Stimulated activated CD8-positive, alpha-beta memory T cell treated with anti-CD3 and anti-CD28 coated beads, Interleukin-2, amount 100 ng/mL, for 48 hours (primary cell): ENCODE measurements at regions not wholly inside any gene's neighbourhood (a gene's known extent, or its start where the extent isn't known, plus 50 kb on each side); places are given as distances from the start of the nearest gene placed in this dataset.

Experiments used
- DNase-seq, 2 donors: peaks; one replicate each; pipeline ENCODE4 v3.0.0-alpha.2; 2020; ENCODE audit warnings: low read depth in 2 of 2

DNA sequence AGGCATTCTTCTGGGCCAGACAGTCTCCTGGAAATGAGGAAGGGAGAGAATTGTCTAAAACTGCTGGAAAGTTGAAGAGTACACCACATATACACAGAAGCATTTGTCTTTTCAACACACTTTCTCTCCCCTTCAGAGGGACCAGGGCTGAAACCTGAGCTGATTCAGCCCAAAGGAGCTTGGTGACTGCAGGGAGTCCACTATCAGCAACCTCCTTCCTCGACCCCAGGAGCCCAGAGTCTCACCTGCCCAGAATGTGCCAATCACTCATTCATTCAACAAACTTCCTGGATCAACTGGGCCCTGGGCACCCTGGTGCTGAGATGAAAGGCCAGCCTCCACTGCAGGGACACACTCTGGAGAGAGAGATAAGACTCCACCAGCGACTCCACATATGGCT is 128.9 kb upstream of the VSTM2B start:
- no peak for DNase-seq

DNA sequence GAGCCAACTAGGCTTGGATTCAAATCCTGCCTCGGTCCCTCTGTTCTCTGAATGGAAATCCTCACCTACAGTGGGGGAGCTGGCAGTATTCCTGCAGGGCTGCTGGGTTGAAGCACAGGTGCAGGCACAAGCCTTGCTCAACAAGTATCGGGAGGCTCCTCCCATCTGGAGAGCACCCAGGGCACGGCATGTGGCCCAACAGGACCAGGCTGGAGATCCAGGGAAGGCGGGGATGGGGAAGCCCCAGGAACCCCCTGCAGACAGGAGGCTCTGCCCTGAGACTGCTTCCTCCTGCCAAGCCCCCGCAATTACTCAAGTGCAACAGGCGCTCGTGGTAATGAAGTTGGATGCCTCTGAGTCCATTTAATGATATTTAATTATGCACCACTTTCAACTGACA is 128.0 kb upstream of the VSTM2B start:
- no peak for DNase-seq

DNA sequence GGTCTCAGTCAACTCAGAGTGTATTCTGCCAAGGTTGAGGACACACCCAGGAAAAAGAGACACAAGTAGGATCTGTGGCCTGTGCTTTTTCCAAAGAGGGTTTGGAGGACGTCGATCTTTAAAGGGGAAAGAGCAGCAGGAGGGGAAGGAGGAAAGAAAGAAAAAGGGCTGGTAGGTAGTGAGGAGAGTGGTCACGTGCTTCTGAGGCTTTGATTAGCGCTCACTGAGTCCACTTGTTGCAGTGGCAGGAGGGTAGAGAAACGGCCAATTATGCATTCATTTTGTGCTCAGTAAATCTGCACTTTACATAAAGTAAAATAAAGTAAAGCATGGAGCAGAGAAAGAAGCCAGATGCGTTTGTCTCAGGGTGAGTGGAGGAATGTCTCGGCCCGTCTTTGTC is 126.0 kb upstream of the VSTM2B start:
- no peak for DNase-seq

DNA sequence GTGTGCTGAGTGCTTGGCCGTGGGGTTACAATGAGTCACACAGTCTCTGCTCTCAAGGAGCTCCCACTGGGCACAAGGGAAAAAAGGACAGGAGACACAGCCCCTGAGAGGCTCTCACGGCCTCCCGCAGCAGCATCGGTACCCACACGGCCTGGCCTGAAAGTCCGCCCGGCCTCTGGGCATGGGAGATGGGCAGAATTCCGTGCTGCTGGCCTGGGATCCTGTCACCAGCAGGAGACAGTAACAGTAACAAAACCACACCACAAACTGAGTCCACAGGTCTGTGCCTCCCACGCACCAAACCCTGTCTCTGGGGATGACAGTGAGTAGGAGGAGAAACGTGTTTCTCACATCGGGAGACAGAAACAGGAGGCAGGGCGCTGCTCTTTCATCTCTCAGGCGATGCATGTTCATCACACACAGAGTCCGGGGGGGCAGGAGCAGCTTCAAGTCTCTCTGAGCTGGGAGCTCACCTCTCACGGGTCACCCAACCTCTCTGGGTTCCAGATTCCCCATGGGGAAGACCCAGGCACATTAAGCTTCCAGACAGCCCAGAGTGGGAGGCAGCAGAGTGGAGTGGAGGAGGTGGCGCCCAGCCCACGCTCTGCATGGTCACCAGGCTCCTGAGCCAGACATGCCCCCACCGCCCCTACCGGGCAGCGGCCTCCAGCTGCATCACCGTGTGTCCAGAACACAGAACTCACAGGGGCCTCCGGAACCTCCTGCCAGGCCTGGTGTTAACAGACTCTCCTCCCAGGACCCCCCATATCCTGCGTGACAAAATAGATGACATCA is 124.7 kb upstream of the VSTM2B start:
- DNase-seq: no peak

DNA sequence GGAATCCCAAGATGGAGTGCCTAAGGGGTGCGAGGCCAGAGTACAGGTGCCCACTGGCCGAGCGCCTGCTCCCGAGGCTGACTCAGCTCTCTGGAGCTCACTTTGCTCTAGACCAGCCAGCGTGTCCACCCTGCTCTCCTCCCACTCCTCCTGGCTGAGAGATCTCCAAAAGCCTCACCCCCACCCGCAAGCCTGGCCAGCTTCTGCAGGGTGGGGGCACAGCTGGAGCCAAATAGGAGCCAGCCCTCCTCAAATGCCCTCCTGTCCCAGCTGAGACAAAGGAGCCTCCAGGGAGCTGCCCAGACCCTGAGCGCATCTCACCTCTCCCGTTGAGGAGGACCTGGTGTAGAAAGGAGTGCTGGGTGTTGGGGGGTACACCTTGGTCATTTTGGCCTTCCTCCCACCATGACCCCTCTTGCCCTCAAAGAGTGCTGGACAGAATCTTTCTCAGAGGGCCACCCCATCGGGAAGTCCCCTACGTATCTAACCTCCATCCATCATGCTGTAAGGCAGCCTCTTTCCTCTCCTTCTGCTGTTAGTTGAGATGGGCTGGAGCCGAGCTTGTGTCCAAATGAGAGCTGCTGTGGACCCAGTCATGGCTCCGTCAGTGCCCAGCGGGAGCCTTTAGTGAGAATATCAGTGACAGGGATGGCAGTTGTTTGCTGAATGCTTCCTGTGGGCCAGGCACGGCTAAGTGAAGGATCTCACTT is 123.9 kb upstream of the VSTM2B start:
- no peak for DNase-seq

DNA sequence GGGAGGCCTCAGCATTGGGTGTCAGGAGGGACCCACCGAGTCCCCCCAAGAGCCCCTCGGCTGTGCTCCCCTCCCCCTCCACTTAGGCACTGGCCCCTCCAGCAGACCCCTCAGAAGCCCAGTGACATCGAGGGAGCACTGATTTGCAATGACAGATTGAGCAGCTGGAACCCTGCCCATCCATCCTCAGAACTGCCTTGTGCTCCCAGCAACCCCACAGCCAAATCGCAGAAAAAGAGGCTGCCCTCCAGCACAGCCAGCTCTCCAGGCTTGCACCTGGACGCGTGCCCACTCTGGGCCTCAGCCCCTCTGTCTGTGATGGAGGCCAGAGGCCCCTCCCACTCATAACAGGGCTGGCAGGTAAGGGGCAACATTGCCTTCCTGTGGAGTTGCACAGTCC is 123.2 kb upstream of the VSTM2B start:
- DNase-seq: no peak

DNA sequence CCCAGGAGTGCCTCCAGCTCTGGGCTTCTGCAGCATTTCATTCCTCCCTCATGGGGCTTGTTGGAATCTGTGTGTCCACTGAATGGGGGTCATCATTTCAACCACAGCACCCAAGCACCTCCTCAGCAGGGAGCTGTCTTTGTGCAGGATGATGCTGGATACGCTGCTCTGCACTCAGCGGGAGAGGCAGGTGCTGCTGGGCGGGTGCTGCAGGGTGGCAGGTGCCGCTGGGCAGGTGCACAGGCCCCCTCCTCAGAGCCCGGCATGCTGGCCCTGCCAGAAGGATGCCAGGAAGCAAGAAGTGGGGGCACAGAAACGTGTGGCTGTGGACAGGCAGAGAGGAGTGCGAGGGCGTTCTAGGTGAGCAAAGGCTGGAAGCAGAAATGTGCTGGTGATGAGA is 121.8 kb upstream of the VSTM2B start:
- DNase-seq: no peak

DNA sequence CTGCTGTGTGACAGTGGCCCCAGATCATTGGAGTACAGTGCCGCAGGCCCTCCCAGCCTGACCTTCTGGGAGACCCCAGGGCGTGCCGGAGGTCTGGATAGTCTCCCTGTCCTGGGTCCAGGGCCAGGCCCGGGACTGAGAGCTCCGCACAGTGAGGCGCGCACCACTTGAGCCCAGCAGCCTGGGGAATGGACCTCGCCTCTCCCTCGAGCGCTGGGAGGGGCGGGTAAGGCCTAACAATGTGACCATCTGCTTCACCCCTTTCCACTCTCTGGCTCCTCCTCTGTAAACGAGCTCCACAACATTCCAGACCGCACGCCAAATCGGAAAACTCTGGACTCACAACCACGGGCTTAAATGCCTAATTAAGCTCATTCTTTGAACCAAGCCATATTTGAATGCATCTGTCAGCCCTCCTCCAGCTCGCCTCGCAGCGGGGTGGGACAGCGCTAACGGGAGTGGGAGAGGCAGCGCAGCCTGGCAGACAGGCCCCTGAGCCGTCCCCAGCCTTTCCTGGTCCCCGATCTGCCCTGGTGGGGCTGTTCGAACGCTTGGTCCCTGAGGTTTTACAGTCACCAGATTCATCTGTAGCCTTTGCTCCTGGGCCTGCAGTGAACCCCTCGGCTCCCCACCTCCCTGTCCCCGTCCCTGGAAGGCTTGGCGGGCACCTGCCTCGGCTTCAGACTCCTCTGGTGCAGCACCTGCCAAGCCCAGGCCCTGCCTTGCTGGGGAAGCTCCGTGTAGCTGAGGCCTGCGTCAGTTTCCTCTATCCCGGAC is 120.7 kb upstream of the VSTM2B start:
- no peak for DNase-seq

DNA sequence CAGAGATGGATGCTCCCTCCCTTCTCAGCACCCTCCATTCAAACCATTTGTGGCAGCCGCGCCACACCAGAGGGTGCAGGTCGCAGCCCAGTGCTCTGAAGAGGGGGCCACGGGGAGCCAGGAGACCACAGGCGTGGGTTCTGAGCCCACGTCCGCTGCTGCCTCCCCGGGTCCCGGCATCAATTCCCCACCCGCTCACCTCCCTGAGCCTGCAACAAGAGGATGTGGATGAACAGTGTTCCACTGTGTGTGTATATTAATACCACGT is 120.1 kb upstream of the VSTM2B start:
- no peak for DNase-seq

DNA sequence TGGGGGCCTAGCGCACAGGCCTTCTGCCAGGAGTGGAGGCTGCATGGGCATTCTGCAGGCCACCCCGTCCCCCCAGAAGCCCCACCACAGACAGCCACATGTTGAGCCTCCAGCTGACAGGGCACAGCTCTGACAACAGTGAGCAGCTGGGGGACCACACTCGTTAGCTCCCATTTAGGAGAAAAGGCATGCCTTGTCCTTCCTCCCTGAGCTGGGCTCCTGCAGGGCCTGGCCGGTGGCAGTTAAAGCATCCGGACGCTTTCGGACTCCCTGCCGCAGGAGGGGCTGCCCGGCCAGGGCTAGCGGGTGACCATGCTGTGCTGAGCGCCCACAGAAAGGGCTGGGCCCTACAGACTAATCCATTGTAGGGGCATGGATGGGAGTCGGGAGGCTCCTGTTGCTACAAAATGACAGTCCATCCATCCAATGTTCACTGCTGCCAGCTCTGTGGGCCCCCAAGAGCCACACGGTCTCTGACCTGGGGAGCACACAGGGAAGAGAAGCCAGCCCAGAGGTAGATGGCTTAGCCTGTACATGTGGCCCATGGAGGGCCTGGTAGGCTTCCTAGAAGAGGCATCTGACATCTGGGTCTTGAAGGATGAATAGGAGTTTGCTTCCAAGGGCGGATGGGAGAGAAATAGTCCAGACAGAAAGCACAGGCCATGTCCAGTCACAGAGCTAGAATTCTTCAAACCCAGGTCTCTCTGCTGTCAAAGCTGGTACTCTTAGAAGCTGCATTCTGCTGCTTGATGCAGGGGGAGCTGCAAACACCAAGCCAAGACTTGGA is 116.5 kb upstream of the VSTM2B start:
- DNase-seq: no peak

DNA sequence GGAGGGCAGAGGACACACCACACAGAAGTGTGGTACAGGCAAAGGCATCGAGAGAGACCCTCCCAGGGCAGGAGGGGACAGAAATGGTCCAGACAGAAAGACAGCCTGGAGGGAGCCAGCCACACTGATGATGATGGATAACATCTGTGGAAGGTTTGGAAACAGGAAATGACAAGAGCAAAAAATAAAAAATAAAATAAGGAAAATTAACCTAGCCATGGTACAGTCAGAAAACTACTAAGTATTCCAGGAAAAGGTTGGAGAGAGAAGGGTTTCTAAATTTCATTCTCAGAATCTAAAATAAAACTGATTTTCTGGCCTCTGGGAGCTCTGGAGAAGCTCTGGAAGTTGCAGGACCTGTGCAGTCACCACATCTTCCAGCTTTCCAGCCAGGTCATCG is 115.2 kb upstream of the VSTM2B start:
- no peak for DNase-seq

DNA sequence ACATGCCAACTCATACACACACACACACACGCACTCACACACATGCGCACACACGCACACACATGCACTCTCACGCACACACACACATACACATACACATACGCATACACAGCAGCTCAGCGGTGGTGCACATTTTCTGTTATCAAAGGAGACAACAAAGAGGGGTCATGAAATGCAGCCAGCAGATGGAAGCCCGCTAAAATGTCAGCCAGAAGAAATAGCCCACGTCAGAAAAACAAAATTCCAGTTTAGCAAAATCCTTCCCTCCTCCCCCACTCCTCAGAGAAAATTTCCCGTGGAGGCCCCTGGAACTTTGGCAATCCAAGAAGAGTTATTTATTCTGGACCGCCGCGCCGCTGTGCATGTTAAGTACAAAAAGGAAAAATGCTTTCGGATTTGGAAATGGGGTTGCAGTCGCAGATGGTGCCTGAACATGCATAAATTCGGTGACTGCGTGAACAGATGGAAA is 114.6 kb upstream of the VSTM2B start:
- DNase-seq: no peak

DNA sequence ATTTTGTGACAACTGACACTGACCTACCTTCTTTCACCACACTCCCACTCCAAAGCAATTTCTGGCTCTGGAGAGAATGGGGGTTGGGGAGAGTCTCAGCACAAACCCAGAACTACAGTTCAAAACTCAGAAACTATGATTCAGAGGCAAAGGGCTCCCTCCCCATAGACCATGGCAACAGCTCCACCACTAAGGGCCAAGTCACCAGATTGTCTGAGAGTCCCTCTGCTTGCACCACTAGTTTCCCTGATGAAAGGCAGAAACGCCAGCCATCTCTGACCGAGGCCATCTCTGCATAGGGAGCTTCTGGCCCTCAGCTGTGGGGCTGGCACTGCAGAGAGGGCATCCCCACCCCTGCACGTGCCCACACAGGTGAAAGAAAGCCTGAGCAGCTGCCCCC is 112.4 kb upstream of the VSTM2B start:
- DNase-seq: no peak

DNA sequence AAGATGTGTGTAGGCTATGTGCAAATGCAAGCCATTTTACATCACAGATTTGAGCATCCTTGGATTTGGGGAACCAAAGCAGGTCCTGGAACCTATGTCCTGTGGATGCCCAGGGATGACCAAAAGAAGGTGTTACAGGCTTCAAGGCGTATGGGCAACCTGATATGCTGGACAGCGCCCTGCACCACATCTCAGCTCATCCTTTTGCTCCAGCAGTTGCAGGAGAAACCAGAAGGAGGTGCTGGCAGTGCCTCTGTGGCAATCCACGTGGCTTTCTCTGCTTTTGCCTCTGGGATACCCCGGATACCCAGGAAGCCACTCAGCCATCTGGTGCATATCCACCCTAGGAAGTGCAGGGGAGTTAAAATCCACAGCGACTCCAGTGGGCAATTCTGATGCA is 110.3 kb upstream of the VSTM2B start:
- DNase-seq: no peak

DNA sequence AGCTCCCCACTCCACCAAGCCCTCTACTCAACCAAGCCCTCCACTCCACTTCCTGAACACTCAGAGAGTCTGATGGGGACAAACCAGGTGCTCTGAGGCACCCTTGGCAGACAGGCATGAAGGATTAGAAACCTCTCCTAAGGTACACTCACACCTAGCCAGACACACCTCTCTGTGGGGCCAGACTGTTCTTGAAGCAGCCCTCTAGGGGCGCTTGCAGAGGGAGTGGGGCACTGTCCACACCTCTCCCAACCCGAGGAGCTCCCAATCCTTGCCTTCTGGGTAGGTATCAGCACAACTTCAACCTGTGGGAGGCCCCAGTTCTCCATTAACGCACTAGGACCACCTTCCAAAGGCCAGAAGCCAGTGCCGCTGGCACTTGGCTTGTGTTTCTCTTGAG is 108.7 kb upstream of the VSTM2B start:
- no peak for DNase-seq

DNA sequence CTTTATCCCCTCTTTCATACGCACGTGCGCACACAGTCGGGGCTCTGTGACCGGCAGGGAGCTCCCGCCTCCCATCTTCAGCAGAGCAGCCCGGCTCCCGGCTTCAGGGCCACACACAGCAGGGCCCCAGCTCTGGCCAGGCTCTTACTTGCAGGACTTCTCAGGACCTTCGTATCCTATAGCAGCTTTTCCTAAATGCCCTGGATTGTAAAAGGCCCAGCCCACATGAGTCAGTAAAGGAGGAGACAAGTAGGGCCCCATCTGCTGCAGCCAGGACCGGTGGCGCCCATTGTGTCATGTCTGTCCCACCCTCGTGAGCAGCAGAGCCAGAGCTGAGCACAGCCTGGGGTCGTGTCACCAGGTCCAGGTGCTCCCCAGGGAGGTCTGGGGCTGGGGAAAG is 107.6 kb upstream of the VSTM2B start:
- DNase-seq: no peak

DNA sequence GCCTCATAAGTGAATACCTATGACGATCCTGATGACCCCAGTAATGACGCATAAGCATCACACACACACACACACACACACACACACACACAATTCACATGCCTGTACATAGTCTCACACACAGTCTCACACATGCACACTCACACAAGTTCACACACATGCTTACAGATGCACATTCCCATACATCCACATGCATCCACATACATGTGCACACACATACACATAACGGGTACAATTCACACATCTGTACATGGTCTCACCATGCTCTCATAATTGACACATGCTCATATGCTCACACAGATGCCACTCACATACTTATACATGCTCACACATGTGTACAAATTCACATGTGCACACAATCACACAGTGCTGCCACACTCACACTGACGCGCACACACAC is 105.7 kb upstream of the VSTM2B start:
- DNase-seq: no peak

DNA sequence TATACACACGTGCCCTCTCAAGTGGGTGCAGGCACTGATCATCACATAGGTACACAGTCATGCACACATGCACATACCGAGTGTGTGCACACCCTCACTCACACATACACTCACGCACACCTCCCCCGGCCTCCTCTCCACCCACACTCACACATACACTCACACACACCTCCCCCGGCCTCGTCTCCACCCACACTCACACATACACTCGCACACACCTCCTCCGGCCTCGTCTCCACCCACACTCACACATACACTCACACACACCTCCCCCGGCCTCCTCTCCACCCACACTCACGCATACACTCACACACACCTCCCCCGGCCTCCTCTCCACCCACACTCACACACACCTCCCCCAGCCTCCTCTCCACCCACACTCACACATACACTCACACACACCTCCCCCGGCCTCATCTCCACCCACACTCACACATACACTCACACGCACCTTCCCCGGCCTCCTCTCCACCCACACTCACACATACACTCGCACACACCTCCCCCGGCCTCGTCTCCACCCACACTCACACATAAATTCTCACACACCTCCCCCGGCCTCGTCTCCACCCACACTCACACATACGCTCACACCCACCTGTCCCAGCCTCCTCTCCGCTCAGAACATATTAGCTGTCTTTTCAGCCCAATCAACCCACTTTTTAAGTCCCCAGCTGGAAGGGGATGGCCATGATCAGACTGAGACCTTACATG is 105.2 kb upstream of the VSTM2B start:
- DNase-seq: no peak

DNA sequence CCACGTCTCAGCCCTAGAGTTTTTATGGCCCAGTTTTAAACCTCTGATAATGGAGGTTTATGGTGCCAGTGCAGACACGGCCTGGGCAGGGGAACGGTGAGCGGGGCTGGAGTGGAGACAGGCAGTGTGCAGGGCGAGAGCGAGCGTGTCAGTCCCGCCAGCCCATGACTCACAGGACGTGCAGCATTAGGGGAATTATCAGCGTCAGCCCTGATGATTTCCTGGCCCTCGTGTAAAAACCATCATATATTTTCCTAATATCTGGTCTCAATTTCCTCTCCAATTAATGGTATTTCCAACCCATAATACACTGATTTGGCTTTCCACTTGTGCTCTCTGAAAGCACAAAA is 104.6 kb upstream of the VSTM2B start:
- DNase-seq: no peak

DNA sequence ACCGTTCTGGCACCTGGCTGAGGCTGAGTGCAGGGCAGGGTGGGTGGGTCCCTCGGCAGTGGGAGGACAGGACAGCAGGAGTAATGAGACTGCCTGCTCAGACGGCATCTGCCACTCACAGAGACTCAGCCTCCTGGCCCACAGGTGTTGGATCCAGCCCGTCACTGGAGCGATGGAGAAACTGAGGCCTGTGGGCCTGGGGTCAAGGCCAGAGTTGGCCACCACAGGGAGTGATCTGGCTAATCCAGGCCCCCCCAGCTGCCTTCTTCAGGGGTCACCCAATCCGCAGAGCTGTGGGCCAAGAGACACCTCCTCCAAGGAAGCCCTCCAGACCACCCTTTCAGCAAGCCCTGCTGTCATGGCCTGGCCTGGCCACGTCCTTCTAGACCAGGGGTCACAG is 103.7 kb upstream of the VSTM2B start:
- DNase-seq: no peak

DNA sequence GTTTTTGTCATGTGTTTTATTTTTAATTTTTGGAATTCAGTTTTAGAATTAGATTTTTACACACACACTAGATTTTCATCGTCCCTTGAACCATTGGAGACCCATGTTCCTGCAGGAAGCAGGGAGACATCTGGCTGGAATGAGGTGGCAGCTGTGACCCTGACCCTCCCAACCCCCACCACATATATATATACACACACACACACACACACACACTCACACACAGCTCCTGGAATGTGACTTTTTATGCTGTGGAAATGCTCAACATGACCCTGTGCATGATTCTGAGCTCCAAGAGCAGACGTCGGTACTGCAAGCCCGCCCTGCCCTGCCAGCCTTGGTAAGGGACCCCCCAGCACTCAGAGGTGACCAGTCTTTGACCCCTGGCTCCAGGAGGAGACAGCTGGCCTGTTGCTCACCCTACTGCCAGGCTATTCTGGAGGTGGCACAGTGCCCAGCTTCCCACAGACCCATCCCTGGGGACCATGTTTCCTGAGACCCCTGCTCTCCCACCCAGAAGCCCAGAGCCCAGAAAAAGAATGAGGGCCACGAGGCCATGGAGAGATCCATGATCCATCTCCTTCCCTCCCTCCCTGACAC is 103.2 kb upstream of the VSTM2B start:
- DNase-seq: no peak
